ENCODE measurements at regions not wholly inside any gene's neighbourhood (a gene's known extent, or its start where the extent isn't known, plus 50 kb on each side); places are given as distances from the start of the nearest gene placed in this dataset.

GRCh38 chr4:12120968-12121367, 692.3 kb upstream of the HS3ST1 start:
- H3K4me1 ChIP-seq (replicated peaks in 1 of 4; ENCODE audit: control insufficient read depth in 3 of 4, insufficient read depth in 4 of 4, low read length in 3 of 4) = no peaks in the 10 kb centered on the region
- no peak overlapping the region for H2AK5ac ChIP-seq (ENCODE audit: low read depth, low read length)
- WGBS, 2 experiments (ENCODE audit: extremely low coverage in 1 of 2, insufficient coverage in 1 of 2, insufficient read length in 1 of 2, insufficient replicate concordance in 2 of 2, low coverage in 1 of 2, low lambda C conversion rate in 2 of 2, missing lambda C conversion rate in 1 of 2) = 35% methylated on average over 2 of the region's 2 CpGs; no CpG with 5 or more reads in 1 of the 2 experiments
- H4K8ac ChIP-seq (ENCODE audit: extremely low read depth, insufficient read depth, low read length) = no peak overlapping the region
- DNase-seq (ENCODE audit: low read depth in 1 of 2, low spot score in 2 of 2) (no peak), FAIRE-seq (no peak)
- H2BK120ac ChIP-seq (replicated peaks; ENCODE audit: low read depth, low read length) = no peak overlapping the region
- no peak overlapping the region for H4K5ac ChIP-seq (ENCODE audit: insufficient read length, low read depth, low read length)
- no peak overlapping the region for H3K56ac ChIP-seq (replicated peaks; ENCODE audit: insufficient read length, low read depth, low read length)
- no peaks in the 10 kb centered on the region for H3K23me2 ChIP-seq (ENCODE audit: low read depth, low read length)
- H4K20me1 ChIP-seq (replicated peaks in 1 of 2; ENCODE audit: control insufficient read depth in 1 of 2, insufficient read depth in 2 of 2, low read length in 2 of 2) = no peaks in the 10 kb centered on the region
- H3K27me3 ChIP-seq (replicated peaks in 1 of 4; ENCODE audit: control insufficient read depth in 3 of 4, extremely low read depth in 1 of 4, insufficient read depth in 3 of 4, low read length in 3 of 4) = no peaks in the 10 kb centered on the region
- H3K79me2 ChIP-seq (ENCODE audit: control insufficient read depth in 1 of 2, insufficient read depth in 2 of 2, low read length in 2 of 2) = no peaks in the 10 kb centered on the region
- no peak overlapping the region for H3K23ac ChIP-seq (ENCODE audit: insufficient read length)
- no peaks in the 10 kb centered on the region for H3K36me3 ChIP-seq (ENCODE audit: control insufficient read depth in 2 of 4, insufficient read depth in 4 of 4, low read length in 3 of 4)
- H4K91ac ChIP-seq (replicated peaks; ENCODE audit: insufficient read length, low read length) = no peak overlapping the region
- no peak overlapping the region for H3K14ac ChIP-seq (ENCODE audit: insufficient read length)
- H2BK5ac ChIP-seq (ENCODE audit: low read depth, low read length) = no peak overlapping the region
- no peak overlapping the region for H3K4ac ChIP-seq (replicated peaks; ENCODE audit: insufficient read length, low read depth, low read length)
- no peak overlapping the region for H2BK12ac ChIP-seq (ENCODE audit: low read depth, low read length)
- no peaks in the 10 kb centered on the region; a peak in 1 of 4 replicates for H3K9me3 ChIP-seq (ENCODE audit: insufficient read depth in 2 of 2, low read depth in 1 of 2, low read length in 1 of 2)
- no peak overlapping the region for H3K4me2 ChIP-seq (ENCODE audit: insufficient read depth in 1 of 2, low read depth in 2 of 2, low read length in 2 of 2)
- no peak overlapping the region for H3K9ac ChIP-seq (replicated peaks in 1 of 4; ENCODE audit: extremely low read depth in 1 of 4, low read depth in 3 of 4, low read length in 3 of 4)
- ChIA-PET CTCF (ENCODE audit: partially characterized antibody) (no interaction called here), POLR2A (ENCODE audit: partially characterized antibody) (no interaction called here)
- no peak overlapping the region for H2BK15ac ChIP-seq (ENCODE audit: low read length)
- H3K27ac ChIP-seq (ENCODE audit: low read depth, low read length) = no peak overlapping the region
- no peak overlapping the region for H3K18ac ChIP-seq (ENCODE audit: extremely low read depth, low read length)
- H3K4me3 ChIP-seq (ENCODE audit: extremely low read depth in 1 of 4, insufficient read depth in 2 of 4, low read depth in 3 of 4, low read length in 4 of 4) = no peak overlapping the region
- no peak overlapping the region for H2AFZ ChIP-seq (ENCODE audit: low read length)
- H2BK20ac ChIP-seq (ENCODE audit: low read length) = no peak overlapping the region
- no peaks in the 10 kb centered on the region for H3K79me1 ChIP-seq (ENCODE audit: low read depth, low read length)
- TF ChIP-seq SAP30 (IDR thresholded peaks at IDR 0.05; ENCODE audit: insufficient read depth, insufficient replicate concordance, low read length) (no peak), POLR2AphosphoS5 (IDR thresholded peaks at IDR 0.05; ENCODE audit: low read depth, low read length) (no peak), SRF (IDR thresholded peaks at IDR 0.05; ENCODE audit: low read depth, low read length) (no peak), PHF8 (conservative IDR thresholded peaks at IDR 0.05; ENCODE audit: low read depth, low read length) (no peak), TAF1 (IDR thresholded peaks at IDR 0.05; ENCODE audit: low read depth, low read length) (no peak), SP1 (IDR thresholded peaks at IDR 0.05; ENCODE audit: low read depth, low read length) (no peak), SIX5 (IDR thresholded peaks at IDR 0.05; ENCODE audit: low read depth, low read length) (no peak), SUZ12 (IDR thresholded peaks at IDR 0.05; ENCODE audit: low read length) (no peak), RBBP5 (IDR thresholded peaks at IDR 0.05; ENCODE audit: borderline replicate concordance, low read depth, low read length) (no peak), CEBPB (IDR thresholded peaks at IDR 0.05; ENCODE audit: low read depth, low read length) (no peak), KDM1A (IDR thresholded peaks at IDR 0.05; ENCODE audit: borderline replicate concordance, low read length) (no peak), EGR1 (IDR thresholded peaks at IDR 0.05; ENCODE audit: borderline replicate concordance, low read depth, low read length) (no peak), CHD1 (IDR thresholded peaks at IDR 0.05; ENCODE audit: low read depth, low read length) (no peak), GABPA (IDR thresholded peaks at IDR 0.05; ENCODE audit: borderline replicate concordance, insufficient read depth, low read length) (no peak), TCF12 (IDR thresholded peaks at IDR 0.05; ENCODE audit: low read depth, low read length) (no peak)
